ENCODE measurements at regions not wholly inside any gene's neighbourhood (a gene's known extent, or its start where the extent isn't known, plus 50 kb on each side); places are given as distances from the start of the nearest gene placed in this dataset.

DNA sequence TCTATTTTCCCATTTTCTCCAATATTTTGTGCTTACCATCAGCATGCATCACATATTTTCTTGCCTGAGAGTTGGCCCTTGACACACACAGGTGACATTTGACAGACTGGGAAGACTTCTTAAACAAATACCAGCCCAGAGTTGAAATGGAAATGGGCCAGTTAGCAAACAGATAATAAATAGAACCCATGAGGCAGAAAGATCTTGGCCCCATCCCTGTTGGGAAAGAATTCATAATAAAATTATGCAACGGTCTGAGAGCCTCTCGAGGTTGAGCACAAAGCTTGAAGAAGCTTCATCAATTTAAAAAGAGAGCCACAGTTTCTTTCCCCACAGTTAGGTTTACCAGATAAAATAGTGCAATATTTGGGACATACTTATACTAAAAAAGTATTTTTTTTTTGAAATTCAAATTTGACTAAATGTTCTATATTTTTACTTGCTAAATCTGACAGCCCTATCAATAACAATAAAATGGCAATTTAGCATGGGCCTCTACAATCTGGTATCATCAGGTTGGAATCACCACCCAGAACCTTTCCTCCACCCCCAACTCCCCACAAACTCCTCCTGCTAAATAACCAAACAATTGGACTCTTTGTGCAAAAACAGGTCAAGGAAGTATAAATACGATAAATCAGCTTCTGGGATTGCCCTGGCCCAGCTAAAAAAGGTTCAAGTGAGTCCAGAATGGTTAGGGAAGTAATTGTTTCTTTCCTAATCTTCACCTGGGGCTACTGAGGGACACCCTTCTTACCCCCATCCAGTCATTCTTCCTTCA lies 129.8 kb downstream of the CD164 start:
- TF ChIP-seq, protein P1, sequence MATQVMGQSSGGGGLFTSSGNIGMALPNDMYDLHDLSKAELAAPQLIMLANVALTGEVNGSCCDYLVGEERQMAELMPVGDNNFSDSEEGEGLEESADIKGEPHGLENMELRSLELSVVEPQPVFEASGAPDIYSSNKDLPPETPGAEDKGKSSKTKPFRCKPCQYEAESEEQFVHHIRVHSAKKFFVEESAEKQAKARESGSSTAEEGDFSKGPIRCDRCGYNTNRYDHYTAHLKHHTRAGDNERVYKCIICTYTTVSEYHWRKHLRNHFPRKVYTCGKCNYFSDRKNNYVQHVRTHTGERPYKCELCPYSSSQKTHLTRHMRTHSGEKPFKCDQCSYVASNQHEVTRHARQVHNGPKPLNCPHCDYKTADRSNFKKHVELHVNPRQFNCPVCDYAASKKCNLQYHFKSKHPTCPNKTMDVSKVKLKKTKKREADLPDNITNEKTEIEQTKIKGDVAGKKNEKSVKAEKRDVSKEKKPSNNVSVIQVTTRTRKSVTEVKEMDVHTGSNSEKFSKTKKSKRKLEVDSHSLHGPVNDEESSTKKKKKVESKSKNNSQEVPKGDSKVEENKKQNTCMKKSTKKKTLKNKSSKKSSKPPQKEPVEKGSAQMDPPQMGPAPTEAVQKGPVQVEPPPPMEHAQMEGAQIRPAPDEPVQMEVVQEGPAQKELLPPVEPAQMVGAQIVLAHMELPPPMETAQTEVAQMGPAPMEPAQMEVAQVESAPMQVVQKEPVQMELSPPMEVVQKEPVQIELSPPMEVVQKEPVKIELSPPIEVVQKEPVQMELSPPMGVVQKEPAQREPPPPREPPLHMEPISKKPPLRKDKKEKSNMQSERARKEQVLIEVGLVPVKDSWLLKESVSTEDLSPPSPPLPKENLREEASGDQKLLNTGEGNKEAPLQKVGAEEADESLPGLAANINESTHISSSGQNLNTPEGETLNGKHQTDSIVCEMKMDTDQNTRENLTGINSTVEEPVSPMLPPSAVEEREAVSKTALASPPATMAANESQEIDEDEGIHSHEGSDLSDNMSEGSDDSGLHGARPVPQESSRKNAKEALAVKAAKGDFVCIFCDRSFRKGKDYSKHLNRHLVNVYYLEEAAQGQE (IDR thresholded peaks at IDR 0.05; ENCODE audit: insufficient replicate concordance, low read depth) = no peak
- TF ChIP-seq, protein P2, sequence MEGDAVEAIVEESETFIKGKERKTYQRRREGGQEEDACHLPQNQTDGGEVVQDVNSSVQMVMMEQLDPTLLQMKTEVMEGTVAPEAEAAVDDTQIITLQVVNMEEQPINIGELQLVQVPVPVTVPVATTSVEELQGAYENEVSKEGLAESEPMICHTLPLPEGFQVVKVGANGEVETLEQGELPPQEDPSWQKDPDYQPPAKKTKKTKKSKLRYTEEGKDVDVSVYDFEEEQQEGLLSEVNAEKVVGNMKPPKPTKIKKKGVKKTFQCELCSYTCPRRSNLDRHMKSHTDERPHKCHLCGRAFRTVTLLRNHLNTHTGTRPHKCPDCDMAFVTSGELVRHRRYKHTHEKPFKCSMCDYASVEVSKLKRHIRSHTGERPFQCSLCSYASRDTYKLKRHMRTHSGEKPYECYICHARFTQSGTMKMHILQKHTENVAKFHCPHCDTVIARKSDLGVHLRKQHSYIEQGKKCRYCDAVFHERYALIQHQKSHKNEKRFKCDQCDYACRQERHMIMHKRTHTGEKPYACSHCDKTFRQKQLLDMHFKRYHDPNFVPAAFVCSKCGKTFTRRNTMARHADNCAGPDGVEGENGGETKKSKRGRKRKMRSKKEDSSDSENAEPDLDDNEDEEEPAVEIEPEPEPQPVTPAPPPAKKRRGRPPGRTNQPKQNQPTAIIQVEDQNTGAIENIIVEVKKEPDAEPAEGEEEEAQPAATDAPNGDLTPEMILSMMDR (IDR thresholded peaks at IDR 0.05; ENCODE audit: insufficient read depth, low read length) = no peak
- TF ChIP-seq GABPA (IDR thresholded peaks at IDR 0.05; ENCODE audit: low read depth) = no peak

Data from HL-60 (cell line).